ENCODE measurements at regions not wholly inside any gene's neighbourhood (a gene's known extent, or its start where the extent isn't known, plus 50 kb on each side); places are given as distances from the start of the nearest gene placed in this dataset.

DNA sequence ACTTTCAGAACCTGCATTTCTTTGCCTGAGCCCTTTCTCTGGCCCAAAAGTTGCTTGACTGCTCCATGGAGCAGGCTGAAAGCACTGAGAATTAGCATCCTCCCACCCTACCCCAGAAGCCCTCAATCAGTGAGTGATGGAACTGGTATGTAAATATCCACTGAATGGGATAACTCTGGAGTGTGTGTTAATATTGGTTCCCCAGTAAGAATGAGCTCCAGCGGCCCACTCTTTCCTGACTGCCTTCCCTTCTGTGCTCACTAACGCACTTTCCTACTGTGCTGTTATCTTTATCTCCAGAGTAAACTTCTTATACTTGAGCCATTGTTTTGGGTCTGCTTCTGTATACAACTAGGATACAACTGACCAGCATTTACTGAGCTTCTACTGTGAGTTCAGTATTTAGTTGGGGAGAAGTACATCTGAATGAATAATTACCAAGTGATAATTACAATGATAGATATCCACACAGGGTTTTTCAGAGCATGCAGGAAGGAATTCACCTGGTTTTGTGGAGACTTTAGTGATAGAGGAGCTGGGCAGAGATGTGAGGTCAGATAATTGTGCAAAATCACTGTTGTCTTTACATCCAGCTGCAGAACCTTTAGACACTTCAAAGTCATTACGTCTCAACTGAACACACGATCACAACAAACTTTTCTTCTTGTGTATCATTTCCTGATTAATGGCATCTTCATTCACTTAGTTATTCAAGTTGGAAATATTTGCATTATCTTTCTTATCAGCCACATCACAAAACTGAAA, 149.2 kb upstream of the BTG1 start:
- no peak for DNase-seq

DNA sequence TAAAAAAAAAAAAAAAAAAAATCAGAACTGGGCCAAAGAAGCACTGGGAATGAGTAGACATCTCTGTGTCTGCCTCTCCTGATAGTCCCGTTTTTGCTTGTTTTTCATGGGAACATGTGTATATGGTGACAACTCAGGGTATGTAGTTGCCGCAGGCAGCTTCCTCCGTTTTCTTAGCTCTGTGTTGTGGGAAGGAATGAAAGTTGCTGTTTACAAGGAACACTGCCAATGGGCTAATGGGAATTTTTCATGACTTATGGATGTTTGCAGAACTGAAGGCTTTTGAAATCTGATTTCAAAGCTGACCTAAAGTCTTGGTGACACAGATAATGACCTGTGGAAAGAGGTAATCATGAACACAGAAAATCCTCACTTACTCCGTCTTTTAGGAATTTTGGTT, 146.4 kb upstream of the BTG1 start:
- no peak for DNase-seq

DNA sequence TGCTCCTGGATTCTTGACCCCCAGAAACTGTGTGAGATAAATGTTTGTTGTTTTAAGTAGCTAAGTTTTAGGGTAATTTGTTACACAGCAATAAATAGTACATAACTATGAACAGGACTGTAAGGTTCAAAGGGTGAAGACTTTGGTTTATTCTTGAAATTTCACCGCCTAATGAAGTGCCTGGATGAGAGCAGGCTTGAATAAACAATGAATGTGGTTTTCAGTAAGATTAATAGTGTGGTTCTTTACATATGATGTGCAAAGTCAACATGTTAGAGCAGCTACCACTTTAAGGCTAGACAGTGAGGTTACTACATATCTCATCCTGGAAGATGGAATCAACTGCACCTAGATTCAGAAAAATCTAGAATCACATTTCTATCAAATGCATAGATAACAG, 145.2 kb upstream of the BTG1 start:
- no peak for DNase-seq

DNA sequence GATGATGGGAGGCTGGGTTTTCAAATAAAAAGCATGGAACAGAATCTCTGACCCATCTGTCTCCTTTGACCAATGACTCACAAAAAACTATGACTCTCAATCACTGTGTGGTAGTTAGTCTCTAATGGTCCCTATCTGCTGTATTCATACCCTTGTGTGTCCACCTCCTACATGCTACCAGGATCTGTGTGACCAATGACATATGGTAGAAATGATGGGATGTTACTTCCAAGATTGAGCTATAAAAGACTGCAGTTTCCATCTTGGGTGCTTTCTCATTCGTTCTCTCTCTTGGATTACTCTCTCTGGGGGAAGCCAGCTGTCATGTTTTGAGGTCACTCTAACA, 144.7 kb upstream of the BTG1 start:
- no peak for DNase-seq

DNA sequence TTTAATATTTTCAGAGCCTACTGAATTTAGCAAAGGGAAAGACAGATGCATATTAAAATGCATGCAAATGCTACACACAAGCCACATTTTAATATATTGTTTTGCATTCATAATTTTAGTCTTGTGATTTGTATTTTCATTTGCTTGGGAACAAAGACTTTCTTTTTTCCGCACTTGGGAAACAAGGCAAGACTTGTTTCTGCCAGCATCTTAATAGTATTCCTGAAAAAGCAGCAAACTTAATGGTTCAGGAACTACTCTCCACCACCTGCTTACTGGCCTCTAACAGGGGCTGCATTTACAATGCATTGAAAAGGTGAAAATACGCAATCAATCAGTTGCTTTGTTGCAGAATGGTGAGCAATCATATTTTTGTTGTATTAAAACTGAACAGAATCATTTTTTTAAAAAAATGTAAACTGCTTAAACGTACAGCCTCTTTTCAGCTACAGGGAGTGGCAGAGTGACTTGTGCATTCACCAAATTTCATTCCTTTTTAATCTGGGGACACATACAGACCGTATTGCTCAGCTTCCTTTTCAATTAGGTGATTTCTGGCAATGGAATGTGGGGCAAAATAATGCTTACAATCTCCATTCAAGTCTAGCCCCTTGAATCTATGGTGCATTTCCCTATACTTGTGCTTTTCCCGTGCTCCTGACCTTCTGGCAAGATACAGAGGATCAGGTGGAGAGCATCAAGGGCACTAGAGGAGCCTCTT, 144.1 kb upstream of the BTG1 start:
- DNase-seq: no peak

DNA sequence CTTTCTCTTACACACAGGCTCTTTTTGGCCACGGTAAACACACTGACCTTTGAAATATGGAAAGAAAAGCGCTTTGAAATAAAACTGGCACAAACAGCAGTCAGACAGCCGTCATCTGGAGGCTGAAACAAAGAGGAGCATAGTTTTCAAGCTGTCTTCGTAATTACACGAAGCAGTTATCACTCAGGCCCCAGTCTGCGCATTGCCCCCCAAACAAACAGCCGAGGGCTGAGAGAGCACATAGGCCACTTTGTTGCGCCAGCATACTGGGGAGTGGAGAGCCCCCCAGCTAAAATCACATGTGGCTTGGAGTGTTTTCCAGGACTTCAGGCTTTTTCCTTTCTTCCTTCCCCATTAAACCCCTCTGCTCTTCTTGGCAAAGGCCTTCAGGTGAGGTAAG, 142.9 kb upstream of the BTG1 start:
- no peak for DNase-seq

DNA sequence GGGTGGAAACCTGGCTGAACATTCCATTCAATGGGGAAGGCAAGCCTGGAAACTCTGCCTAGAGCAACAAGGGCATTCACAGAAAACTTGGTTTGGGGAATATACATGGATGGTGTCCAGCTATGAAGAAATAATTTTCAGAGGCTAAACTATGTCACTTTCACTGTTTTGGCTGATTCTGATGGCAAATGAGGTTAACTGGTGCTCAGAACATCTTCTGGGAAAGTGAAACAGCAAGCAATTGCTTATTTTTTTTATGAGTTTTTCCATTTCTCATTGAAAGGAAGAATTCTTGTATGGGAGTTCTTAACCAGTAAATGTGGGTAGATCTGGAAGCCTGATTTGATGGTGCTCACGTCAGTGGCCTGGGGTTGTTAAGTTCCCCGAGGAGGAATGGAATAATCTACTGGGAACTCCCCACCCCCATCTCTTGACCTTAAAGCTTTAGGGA, 132.8 kb upstream of the BTG1 start:
- no peak for DNase-seq

DNA sequence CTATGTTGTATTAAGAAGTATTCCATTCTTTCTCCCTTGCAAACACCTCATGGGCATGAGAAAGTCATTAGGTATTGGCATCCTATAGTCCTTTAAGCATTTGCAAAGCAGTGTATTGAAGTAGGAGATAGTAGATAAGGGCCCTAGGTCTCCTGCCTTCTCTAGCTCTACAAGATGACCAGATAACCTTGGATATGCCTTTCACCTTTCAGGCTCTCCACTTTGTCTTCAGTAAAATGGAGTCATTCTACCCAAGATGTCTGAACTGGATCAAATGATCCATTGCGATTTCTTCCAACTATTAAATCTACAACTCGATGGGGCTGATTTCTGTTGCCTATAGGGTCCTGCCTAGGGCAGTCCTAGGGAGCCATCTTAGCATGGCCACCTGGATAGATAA, 132.1 kb upstream of the BTG1 start:
- DNase-seq: no peak

DNA sequence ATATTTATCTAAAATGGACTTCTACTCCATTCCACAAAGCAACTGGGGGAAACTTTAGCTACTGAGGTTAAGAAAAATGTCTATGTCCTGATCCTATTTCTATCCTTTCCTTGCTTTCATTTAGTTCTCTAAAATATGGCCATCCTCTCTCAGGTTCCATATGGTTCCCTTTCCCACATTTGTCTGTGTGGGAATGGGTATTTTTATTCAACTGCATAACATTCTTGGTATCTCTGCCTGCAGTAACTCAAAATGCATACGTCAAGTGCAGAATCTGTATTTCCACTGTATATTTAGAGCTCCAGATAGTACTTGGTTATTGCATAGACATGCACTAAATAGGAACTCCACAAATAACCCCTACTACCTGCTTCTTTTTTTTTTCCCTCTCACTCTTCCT, 130.6 kb upstream of the BTG1 start:
- DNase-seq: no peak

DNA sequence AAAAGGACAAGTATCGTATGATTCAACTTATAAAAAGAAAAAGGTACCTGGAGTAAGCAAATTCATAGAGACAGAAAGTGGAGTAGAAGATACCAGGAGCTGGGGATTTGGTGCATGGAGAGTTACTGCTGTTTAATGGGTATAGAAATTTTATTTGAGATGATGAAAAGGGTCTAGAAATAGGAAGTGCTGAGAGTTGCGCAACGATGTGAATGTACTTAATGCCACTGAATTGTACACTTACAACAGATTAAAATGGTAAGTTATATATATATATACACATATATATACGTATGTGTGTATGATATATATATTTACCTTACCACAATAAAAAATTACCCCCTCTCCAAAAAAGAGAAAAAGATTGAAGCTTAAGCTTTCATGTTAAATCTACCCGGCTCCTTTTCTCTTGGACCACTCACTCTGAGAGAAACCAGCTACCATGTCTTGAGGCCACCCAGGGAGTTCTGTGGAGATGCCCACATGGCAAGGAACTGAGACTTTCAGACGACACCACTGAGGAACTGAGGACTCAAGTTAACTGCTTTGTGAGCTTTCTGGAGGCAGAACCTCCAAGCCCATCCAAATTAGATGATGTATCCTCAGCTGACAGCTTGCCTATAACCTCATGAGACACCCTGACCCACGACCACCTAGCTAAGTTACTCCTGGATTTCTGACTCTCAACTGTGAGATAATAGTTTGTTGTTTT, 130.0 kb upstream of the BTG1 start:
- DNase-seq: no peak

DNA sequence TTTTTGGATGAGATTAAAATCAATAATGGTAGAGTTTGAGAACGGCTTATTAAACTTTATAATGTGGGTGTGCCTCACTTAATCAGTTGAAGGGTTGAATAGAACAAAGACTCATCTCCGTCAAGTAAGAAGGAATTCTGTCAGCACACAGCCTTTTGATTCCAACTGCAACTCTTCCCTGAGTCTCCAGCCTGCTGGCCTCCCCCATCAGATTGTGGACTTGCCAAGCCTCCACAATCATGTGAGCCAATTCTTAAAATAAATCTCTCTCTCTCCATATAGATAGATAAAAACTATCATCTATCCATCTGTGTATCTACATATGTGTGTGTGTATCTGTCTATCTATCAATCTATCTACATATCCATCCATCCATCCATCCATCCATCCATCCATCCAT, 127.4 kb upstream of the BTG1 start:
- no peak for DNase-seq

DNA sequence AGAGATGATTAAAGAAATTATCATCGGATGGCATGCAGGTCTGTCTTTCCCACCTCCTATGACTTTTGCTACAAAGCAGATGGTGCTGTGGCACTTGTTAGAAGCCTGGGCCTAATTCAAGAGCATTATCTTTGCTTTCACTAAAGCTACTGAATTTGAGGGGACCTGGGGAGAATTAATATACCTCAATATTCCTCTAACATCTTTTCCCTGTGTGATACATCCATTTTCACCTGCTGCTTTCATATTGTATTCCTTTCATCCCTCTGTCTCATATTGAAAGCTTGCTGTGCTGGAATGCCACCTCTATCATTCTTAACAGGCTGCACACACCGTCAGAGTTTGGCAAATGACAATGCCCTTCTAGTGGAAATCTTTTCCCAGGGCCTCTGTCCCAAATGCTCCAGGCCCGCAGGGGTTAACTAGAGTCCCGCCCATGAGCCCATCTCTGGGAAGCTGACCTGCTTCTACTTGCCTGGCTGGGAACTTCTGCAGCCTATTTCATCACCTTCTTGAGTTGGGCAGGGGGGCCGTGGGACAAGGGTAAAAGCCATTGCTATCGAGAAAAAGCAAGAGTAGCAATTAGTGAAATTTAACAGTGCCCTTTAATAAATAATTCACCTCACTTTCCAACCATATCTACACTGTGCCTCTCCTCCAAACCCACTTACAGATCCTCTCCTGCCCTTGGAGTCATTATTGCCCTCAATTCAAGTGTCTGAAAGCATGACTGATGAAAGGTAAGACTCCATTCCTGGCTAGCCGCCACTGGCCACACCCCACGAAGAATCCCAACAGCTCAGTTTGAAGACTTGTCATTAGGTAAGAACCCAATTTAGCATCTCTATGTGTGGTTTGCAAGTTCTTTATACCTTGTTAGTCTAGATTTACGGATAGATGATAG, 126.7 kb upstream of the BTG1 start:
- DNase-seq: no peak

DNA sequence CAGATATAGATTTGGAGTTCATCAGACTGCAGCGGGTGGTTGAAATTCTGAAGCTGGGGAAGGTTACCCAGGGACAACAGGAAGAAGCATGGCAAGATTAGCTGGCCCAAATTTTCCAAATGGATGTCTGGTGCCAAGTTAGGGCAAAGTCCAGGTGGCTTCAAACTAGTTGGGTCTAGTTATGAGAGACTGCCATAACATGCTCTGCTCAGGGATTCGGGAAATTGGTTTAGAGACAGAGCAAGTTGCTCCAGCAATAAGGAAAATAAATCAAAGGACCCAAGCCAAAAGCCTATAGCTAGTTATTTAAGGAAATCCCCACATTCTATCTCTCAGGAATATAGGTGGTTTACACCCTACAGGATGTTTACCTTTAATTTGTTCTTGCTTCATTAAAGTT, 125.7 kb upstream of the BTG1 start:
- no peak for DNase-seq

DNA sequence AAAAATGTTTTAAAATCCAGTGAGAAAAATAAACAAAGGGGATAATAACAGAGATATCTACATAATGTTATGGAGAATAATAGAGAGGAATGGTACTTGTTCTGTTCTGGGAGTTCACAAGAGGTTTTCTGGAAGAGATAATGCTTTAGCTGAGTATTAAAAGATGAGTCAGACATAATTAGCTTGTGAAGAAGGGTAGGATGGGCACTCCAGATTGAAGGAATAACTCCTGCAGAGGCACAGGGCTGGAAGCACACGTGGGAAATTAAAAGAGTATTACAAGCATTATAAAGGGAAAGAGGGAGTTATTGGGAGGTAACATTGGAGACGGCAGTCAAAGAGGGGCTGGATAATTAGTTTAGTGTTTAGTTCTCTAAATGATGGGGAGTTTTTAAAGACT, 124.9 kb upstream of the BTG1 start:
- DNase-seq: no peak

DNA sequence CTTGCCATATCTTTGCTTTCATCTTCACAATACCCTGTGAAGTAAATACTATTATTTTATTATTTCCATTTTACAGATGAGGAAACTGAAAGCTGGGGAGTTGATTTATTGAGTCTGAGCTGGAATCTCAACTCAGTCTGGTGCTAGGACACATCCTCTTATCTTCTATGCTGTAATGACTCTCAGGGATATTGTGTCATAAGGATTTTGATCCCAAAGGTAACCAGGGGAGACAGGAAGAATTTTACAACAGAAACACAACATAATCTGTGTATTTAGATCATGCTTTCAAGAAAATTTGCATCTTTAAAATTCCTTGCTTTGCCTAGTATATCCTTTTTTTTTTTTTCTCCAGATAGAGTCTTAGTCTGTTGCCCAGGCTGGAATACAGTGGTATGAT, 123.3 kb upstream of the BTG1 start:
- no peak for DNase-seq

DNA sequence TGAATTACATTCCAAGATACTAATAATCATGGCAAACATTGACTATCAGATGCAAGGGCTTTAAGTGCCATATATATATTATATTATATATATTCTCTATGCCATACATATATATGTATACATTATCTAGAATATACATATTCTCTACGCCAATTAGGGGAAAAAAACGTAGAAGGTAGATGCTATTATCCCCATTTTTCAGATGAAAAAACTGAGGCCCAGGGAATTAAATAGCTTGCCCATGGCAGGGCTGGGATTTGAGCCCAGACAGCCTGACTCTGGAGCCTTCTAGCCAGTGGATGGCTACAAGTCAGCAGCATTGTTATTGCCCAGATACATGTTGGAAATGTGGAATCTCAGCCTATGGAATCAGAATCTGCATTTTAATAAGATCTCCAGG, 116.0 kb upstream of the BTG1 start:
- no peak for DNase-seq

DNA sequence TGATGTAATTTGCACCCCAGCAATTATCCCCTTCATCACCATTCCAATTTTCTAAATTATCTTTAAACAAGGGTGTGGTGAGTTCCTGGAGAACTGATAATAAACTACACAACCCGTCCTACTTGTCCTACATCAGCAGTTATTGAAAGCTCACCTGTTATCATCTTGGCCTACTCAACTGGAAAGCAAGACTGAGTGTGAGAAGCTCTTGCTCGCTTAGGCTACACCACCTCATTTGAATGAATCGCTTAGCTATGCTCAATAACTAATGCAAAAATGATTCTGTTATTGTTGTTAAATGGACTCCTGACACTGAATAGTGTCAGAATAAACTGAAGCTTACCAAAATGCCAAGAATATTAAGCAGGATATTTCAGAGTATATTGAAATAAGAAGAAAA, 115.4 kb upstream of the BTG1 start:
- DNase-seq: no peak

DNA sequence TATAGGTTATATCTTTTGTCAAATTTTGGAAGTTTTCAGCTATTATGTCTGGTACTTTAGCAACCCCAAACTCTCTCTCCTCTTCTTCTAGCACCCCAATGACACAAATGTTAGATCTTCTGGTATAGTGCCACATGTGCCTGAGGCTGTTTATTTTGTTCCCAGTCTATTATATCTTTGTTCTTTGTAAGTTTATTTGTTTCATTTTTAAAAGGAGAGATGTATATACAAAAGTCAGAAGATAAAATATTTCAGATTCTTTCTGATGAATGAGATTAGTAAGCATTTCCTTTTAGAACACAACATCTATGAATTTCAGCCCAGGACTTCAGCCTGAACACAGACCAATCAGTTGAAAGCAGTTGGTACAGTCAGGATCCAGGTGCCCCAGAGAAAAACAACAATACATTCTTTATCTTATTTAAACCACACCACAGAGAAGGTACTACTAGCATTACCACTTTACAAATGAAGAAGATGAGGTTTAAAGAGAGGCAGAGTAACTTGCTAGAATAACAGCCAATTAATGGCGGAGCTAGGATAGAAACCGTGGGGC, 114.1 kb upstream of the BTG1 start:
- no peak for DNase-seq

DNA sequence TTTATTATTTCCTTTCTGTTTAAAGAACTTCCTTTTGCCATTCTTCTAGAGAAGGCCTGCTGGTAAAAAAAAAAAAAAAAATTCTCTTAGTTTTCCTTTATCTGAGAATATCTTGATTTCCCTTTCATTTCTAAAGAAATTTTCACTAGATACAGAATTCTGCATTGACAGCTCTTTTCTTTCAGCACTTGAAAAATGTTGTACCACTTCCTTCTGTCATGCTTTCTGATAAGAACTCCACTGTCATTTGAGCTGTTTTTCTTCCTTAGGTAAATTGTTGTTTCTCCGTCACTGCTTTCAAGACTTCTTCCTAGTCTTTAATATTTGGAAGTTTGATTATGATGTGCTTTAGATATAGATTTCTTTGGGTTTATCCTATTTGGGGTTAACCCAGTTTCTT, 113.6 kb upstream of the BTG1 start:
- no peak for DNase-seq

DNA sequence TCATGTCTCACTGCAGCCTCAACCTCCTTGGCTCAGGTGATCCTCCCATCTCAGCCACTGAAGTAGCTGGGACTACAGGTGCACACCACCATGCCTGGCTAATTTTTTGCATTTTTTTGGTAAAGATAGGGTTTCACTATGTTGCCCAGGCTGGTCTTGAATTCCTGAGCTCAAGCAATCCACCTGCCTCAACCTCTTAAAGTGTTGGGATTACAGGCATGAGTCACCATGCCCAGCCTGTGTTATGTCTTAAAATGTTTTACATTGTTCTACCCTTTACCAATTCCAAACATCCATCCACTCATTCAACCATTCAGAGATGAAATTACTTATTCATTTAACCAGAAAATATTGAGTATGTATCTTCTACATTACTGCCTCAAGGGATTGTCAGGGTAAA, 111.6 kb upstream of the BTG1 start:
- no peak for DNase-seq

DNA sequence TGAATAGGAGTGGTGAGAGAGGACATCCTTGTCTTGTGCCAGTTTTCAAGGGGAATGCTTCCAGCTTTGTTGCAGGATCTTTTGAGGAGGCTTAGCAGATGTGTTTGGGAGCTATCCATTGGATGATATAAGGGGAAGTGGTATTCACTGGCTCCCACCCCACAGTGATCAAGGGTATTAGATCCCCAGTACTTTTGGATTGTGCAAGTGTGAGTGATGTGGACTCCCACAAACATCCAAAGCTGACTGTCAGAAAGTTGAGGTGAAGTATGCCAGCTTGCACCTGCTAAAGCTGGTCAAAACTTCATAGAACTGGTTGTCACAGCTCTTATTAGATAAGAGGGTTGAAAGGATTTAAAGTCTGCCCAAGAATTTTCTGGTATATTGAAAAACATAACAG, 110.1 kb upstream of the BTG1 start:
- DNase-seq: no peak

DNA sequence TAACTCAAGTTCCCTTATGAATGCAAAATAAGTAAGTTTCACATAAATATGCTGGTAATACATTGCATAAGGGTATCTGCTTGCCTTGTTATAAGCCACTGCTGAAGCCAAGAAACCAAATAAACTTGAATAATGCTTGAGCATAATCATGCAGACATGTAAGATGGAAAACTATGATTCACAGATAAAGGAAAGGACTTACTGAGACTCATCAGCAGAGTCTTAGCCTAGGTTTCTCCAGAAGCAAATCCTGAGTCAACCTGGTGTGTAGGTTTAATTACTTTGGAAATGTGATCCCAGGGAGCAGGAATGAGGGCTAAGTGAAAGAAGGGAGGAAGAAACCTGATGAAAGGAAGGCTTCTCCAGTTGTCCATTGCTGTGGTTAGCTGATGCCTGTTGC, 107.7 kb upstream of the BTG1 start:
- DNase-seq: no peak

DNA sequence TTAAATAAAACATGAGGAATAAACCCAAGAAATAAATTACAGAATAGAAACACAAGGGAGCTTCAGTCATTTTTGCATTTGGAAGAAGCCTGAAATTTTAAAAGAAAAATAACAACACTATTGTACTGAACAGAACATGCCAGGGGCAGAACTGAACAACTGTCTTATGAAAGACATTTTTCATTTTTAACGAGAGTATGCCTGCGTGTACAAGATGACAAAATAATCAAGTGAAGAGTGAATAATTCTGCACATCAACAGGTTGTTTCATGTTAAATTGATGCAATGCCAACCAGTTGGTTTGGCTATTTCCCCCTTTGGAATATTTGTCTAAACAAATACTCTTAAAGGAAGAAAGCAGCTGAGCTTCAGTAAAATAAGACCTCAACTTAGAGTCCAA, 103.3 kb upstream of the BTG1 start:
- DNase-seq: no peak
